SH-SY5Y (cell line): ENCODE measurements at regions not wholly inside any gene's neighbourhood (a gene's known extent, or its start where the extent isn't known, plus 50 kb on each side); places are given as distances from the start of the nearest gene placed in this dataset.

Experiments
- GATA2 ChIP-seq: IDR thresholded peaks from 2 replicates; pipeline ENCODE4 v1.6.1; 2011; ENCODE audit warnings: mild to moderate bottlenecking, low read depth, low read length
- GATA3 ChIP-seq: IDR thresholded peaks from 2 replicates; pipeline ENCODE4 v1.6.1; 2011; ENCODE audit warnings: low read depth, mild to moderate bottlenecking, low read length, moderate library complexity

DNA sequence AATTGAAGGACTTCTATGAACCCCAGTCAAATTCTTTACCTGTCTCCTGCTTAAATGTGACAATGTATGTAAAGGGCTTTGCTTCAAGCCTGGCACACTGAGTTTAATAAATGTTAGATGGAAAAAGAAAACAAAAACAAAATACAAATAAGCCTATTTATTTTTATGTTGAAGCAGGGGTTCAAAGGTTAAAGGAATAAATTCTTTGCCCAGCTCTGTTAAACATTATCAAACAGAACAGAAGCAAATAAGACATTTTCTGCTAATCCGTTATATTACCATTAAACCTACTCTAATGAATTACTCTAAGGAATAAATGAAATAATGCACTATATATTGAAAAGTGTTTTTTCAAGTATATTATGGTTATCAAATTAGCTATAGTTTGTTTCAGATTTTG lies 182.5 kb upstream of the CEP162 start:
- TF ChIP-seq GATA2 (no peak), GATA3 (no peak)

DNA sequence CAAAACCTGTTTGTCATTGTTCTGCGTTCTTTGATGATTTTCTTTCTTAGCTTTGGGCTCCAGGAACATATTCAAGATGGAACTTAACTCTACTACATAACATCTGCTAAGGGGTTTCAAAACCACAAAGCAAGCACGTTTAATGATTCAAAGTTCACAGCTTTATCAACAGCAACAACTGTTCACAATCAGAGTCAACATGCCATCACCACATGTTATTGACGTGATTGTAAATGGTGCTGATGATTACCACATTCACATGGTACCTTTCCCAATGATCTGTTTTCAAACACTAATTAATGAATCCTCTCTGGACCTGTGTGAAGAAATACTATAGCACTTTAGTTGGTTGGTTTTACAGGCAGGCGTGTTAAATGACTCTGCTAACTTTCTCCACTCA lies 180.6 kb upstream of the CEP162 start:
- no peak for TF ChIP-seq GATA3
- TF ChIP-seq GATA2, result no peak

DNA sequence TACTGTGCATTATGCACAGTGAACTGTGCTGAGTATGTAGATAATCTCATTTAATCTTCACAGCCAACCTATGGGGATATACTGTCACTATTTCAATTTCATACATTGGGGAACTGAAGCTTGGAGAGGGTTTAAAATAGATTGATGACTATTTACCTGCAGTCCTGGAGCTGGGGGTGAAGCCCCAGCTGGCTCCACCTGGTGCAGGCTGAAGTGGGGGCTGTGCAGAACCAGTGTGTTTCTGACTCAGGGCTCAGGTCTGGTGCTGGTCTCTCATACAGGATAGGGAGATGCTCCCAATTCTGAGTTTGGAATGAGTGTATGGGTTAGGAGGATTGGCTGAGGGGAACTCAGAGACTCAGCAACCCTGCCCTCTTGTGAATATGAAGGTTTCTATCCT lies 176.1 kb upstream of the CEP162 start:
- TF ChIP-seq GATA2 (no peak), GATA3 (no peak)

GRCh38 chr6:84399003-84399402 lies 171.6 kb upstream of the CEP162 start:
- no peak for TF ChIP-seq GATA3

DNA sequence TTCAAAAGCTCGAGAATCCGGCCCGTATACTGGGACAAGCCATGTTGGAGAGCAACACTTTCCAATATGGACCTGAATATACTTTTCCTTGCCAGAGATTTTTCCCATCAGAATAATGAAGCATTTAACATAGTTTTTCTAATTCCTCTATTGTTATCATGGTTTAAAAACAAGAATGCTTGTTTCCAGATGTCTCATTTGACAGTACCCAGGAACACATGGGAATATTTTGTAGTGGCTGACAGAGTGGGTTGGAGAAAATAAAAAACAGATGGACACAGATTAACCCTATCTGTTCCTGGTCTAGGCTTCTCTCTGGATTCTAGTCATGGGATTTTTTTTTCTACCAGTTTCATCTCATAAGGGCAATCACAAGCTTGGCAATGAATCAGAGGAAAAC lies 164.8 kb upstream of the CEP162 start:
- no peak; the same call in 1 of the 2 replicates for TF ChIP-seq GATA3
- TF ChIP-seq GATA2, result peak; percentile 30

- no peak for TF ChIP-seq GATA2
- no peak for TF ChIP-seq GATA3
Observed at GRCh38 chr6:84390851-84391250, 163.4 kb upstream of the CEP162 start.

GRCh38 chr6:84390334-84390733 lies 162.9 kb upstream of the CEP162 start:
- TF ChIP-seq GATA2, result no peak
- TF ChIP-seq GATA3, result no peak

DNA sequence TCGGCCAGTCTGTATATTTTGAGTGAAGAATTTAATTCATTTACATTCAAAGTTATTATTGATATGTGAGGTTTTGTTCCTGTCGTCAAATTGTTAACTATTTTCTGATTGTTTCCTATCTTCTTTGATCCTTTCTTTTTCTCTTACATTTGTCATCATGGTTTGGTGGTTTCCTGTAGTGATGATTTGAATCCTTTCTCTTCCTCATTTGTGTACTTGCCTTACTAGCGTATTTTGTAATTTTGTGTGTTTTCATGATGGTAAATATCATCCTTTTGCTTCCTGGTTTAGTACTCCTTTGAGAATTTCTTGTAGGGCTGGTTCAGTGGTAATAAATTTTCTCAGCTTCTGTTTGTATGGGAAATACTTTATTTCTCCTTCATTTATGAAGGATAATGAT lies 151.7 kb upstream of the CEP162 start:
- TF ChIP-seq GATA2, result no peak
- TF ChIP-seq GATA3, result no peak

DNA sequence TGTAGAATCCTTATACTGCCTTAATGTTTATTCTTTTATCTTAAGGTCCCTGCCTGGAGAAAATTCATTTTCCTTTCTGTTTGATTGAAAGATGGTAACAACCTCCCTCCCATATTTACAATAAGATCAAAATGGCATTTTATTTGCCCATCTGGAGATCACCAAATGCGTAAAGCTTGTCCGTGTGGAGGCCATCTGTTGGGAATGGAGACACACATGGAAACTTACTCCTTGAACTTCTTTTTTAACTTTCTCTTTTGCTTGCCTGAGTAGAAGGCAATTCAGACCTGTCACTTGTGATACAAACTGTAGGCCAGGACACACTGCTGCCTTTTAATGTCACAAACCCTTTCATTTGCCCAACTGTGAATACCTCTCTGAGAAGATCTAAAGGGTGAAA lies 144.8 kb upstream of the CEP162 start:
- TF ChIP-seq GATA2, result no peak
- TF ChIP-seq GATA3, result no peak

DNA sequence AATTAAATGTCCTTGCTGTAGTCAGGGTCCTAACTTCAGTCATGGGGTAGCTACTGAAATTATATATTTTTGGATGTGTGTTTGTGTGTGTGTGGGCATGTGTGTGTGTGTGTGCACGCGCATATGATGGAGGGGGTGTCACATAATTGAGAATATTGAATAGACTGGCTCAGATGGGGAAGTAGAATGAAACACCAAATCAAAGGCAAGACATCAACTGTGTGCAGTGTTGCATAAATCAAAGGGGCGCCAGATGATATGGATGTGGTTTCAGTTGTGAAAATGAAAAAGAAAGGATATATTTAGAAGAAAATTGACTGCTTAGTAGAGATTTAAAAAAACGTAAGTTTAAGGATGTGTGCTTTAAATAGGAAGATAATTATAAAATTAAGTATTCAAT lies 144.2 kb upstream of the CEP162 start:
- TF ChIP-seq GATA3, result no peak
- no peak for TF ChIP-seq GATA2

DNA sequence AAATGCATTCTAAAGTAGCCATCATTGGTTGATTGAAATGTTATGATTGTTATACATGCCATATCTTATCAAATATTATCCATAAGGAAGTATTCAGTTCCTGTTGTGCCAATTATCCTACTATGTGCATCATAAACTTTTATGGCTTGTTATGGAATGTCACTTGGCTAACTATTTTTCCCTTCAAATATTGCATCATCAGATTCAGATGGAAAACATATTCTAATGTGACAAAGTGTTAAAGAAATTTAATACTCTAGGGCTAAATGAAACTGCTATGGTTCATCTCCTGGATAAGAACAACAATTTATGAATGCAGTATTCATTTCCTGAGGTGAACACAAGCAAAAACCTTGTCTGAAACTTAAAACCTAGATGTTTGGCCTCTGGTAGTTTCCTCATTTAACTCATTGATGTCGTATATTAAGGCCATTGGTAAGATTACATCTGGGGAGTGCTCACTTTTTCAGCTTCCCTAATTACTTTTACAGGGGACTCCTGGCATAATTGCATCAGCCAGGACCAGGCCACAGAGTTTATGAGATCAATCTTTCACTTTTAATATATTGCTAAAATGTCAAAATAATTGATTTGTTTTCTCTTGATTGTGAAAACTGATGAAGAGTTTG lies 134.9 kb upstream of the CEP162 start:
- TF ChIP-seq GATA3 (no peak), GATA2 (no peak)

GRCh38 chr6:84361372-84362192 lies 134.1 kb upstream of the CEP162 start:
- TF ChIP-seq GATA3 (no peak), GATA2 (no peak)

- TF ChIP-seq GATA3, result no peak
- TF ChIP-seq GATA2, result no peak
Observed at GRCh38 chr6:84360039-84360438, 132.6 kb upstream of the CEP162 start.

GRCh38 chr6:84358581-84358980 lies 131.1 kb upstream of the CEP162 start:
- no peak for TF ChIP-seq GATA2
- TF ChIP-seq GATA3, result no peak

GRCh38 chr6:84357631-84358030 lies 130.2 kb upstream of the CEP162 start:
- TF ChIP-seq GATA3, result no peak
